ENCODE measurements at regions not wholly inside any gene's neighbourhood (a gene's known extent, or its start where the extent isn't known, plus 50 kb on each side); places are given as distances from the start of the nearest gene placed in this dataset.

- TF ChIP-seq, protein P1, sequence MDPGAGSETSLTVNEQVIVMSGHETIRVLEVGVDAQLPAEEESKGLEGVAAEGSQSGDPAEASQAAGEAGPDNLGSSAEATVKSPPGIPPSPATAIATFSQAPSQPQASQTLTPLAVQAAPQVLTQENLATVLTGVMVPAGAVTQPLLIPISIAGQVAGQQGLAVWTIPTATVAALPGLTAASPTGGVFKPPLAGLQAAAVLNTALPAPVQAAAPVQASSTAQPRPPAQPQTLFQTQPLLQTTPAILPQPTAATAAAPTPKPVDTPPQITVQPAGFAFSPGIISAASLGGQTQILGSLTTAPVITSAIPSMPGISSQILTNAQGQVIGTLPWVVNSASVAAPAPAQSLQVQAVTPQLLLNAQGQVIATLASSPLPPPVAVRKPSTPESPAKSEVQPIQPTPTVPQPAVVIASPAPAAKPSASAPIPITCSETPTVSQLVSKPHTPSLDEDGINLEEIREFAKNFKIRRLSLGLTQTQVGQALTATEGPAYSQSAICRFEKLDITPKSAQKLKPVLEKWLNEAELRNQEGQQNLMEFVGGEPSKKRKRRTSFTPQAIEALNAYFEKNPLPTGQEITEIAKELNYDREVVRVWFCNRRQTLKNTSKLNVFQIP (CRISPR knock-in tag; IDR thresholded peaks at IDR 0.05; ENCODE audit: borderline replicate concordance, low read depth): no peak
- TF ChIP-seq ZNF8 (CRISPR knock-in tag; IDR thresholded peaks at IDR 0.05) (no peak), ZNF565 (CRISPR knock-in tag; conservative IDR thresholded peaks at IDR 0.05; ENCODE audit: low read depth) (no peak), PATZ1 (CRISPR knock-in tag; IDR thresholded peaks at IDR 0.05; ENCODE audit: borderline replicate concordance) (no peak), TOX (CRISPR knock-in tag; IDR thresholded peaks at IDR 0.05; ENCODE audit: borderline replicate concordance) (no peak), SNAI2 (CRISPR knock-in tag; IDR thresholded peaks at IDR 0.05) (no peak), ARNTL (CRISPR knock-in tag; IDR thresholded peaks at IDR 0.05; ENCODE audit: borderline replicate concordance, low read depth) (no peak), BACH2 (CRISPR knock-in tag; IDR thresholded peaks at IDR 0.05; ENCODE audit: borderline replicate concordance) (no peak)
These were observed 553.6 kb upstream of the ATXN8OS start for GRCh38 chr13:69553976-69554375.
